ENCODE measurements at regions not wholly inside any gene's neighbourhood (a gene's known extent, or its start where the extent isn't known, plus 50 kb on each side); places are given as distances from the start of the nearest gene placed in this dataset.

DNA sequence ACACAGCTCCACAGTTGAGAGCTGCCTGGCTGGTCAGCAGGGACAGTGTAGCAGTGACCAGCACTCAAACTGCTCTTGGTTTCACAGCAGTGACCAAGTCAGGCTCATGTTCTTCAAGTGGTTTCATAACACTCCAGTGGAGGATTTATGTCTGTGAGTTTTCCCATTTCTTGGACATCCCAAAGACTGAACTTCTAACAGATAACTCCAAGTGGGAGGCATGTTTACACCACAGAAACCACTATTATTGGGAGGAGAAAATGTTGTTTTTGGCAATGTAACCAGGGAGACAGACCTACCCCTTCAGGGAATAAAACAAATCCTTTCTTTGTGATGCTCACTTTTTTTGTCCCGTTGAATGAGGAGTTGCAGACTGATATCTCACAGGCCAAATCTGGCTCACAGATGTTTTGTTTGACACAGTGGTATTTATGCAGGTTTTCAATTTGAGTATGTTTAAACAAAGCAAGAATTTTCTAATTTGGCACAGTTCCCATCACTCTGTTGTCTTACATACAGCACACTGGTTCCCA lies 141.5 kb downstream of the RMI1 start:
- no peaks in the 10 kb centered on the region for H3K4me1 ChIP-seq (ENCODE audit: insufficient read depth)
- Mint-ChIP-seq H3K27ac (no peak overlapping the region), H3K27me3 (ENCODE audit: insufficient read depth, low read depth, poor library complexity) (peaks cover 2% of the 10 kb centered on the region), H3K4me3 (no peak overlapping the region), H3K9me3 (no peaks in the 10 kb centered on the region), H3K36me3 (ENCODE audit: low read depth) (no peaks in the 10 kb centered on the region), H3K4me1 (peaks cover 3% of the 10 kb centered on the region; the same call in 1 of the 3 replicates)
- no peaks in the 10 kb centered on the region for H3F3A ChIP-seq (replicated peaks; ENCODE audit: low read depth)
- no peaks in the 10 kb centered on the region; the same call in 1 of the 2 replicates for H3K9me2 ChIP-seq (ENCODE audit: insufficient read depth)
- H3K27ac ChIP-seq (ENCODE audit: low read depth): no peak overlapping the region
- no peak overlapping the region for H3K4me2 ChIP-seq
- H3K79me2 ChIP-seq (replicated peaks; ENCODE audit: insufficient read depth): no peaks in the 10 kb centered on the region
- H3K4me3 ChIP-seq: no peak overlapping the region
- TF ChIP-seq, protein P1, sequence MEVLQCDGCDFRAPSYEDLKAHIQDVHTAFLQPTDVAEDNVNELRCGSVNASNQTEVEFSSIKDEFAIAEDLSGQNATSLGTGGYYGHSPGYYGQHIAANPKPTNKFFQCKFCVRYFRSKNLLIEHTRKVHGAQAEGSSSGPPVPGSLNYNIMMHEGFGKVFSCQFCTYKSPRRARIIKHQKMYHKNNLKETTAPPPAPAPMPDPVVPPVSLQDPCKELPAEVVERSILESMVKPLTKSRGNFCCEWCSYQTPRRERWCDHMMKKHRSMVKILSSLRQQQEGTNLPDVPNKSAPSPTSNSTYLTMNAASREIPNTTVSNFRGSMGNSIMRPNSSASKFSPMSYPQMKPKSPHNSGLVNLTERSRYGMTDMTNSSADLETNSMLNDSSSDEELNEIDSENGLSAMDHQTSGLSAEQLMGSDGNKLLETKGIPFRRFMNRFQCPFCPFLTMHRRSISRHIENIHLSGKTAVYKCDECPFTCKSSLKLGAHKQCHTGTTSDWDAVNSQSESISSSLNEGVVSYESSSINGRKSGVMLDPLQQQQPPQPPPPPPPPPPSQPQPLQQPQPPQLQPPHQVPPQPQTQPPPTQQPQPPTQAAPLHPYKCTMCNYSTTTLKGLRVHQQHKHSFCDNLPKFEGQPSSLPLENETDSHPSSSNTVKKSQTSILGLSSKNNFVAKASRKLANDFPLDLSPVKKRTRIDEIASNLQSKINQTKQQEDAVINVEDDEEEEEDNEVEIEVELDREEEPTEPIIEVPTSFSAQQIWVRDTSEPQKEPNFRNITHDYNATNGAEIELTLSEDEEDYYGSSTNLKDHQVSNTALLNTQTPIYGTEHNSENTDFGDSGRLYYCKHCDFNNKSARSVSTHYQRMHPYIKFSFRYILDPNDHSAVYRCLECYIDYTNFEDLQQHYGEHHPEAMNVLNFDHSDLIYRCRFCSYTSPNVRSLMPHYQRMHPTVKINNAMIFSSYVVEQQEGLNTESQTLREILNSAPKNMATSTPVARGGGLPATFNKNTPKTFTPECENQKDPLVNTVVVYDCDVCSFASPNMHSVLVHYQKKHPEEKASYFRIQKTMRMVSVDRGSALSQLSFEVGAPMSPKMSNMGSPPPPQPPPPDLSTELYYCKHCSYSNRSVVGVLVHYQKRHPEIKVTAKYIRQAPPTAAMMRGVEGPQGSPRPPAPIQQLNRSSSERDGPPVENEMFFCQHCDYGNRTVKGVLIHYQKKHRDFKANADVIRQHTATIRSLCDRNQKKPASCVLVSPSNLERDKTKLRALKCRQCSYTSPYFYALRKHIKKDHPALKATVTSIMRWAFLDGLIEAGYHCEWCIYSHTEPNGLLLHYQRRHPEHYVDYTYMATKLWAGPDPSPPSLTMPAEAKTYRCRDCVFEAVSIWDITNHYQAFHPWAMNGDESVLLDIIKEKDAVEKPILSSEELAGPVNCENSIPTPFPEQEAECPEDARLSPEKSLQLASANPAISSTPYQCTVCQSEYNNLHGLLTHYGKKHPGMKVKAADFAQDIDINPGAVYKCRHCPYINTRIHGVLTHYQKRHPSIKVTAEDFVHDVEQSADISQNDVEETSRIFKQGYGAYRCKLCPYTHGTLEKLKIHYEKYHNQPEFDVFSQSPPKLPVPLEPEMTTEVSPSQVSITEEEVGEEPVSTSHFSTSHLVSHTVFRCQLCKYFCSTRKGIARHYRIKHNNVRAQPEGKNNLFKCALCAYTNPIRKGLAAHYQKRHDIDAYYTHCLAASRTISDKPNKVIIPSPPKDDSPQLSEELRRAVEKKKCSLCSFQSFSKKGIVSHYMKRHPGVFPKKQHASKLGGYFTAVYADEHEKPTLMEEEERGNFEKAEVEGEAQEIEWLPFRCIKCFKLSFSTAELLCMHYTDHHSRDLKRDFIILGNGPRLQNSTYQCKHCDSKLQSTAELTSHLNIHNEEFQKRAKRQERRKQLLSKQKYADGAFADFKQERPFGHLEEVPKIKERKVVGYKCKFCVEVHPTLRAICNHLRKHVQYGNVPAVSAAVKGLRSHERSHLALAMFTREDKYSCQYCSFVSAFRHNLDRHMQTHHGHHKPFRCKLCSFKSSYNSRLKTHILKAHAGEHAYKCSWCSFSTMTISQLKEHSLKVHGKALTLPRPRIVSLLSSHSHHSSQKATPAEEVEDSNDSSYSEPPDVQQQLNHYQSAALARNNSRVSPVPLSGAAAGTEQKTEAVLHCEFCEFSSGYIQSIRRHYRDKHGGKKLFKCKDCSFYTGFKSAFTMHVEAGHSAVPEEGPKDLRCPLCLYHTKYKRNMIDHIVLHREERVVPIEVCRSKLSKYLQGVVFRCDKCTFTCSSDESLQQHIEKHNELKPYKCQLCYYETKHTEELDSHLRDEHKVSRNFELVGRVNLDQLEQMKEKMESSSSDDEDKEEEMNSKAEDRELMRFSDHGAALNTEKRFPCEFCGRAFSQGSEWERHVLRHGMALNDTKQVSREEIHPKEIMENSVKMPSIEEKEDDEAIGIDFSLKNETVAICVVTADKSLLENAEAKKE (CRISPR knock-in tag; IDR thresholded peaks at IDR 0.05): no peak
- no peak for TF ChIP-seq CREB1 (CRISPR knock-in tag; IDR thresholded peaks at IDR 0.05; ENCODE audit: low read depth)
- TF ChIP-seq, protein P2, sequence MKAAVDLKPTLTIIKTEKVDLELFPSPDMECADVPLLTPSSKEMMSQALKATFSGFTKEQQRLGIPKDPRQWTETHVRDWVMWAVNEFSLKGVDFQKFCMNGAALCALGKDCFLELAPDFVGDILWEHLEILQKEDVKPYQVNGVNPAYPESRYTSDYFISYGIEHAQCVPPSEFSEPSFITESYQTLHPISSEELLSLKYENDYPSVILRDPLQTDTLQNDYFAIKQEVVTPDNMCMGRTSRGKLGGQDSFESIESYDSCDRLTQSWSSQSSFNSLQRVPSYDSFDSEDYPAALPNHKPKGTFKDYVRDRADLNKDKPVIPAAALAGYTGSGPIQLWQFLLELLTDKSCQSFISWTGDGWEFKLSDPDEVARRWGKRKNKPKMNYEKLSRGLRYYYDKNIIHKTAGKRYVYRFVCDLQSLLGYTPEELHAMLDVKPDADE (IDR thresholded peaks at IDR 0.05): no peak
- TF ChIP-seq, protein P3, sequence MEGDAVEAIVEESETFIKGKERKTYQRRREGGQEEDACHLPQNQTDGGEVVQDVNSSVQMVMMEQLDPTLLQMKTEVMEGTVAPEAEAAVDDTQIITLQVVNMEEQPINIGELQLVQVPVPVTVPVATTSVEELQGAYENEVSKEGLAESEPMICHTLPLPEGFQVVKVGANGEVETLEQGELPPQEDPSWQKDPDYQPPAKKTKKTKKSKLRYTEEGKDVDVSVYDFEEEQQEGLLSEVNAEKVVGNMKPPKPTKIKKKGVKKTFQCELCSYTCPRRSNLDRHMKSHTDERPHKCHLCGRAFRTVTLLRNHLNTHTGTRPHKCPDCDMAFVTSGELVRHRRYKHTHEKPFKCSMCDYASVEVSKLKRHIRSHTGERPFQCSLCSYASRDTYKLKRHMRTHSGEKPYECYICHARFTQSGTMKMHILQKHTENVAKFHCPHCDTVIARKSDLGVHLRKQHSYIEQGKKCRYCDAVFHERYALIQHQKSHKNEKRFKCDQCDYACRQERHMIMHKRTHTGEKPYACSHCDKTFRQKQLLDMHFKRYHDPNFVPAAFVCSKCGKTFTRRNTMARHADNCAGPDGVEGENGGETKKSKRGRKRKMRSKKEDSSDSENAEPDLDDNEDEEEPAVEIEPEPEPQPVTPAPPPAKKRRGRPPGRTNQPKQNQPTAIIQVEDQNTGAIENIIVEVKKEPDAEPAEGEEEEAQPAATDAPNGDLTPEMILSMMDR (conservative IDR thresholded peaks at IDR 0.05; ENCODE audit: low read depth in 2 of 2): no peak
- TF ChIP-seq NANOG (IDR thresholded peaks at IDR 0.05; ENCODE audit: borderline replicate concordance): no peak
- TF ChIP-seq ZNF114 (CRISPR knock-in tag; IDR thresholded peaks at IDR 0.05): no peak
- no peak for TF ChIP-seq EZH2phosphoT487 (IDR thresholded peaks at IDR 0.05; ENCODE audit: unreplicated experiment)
- TF ChIP-seq, protein P4, sequence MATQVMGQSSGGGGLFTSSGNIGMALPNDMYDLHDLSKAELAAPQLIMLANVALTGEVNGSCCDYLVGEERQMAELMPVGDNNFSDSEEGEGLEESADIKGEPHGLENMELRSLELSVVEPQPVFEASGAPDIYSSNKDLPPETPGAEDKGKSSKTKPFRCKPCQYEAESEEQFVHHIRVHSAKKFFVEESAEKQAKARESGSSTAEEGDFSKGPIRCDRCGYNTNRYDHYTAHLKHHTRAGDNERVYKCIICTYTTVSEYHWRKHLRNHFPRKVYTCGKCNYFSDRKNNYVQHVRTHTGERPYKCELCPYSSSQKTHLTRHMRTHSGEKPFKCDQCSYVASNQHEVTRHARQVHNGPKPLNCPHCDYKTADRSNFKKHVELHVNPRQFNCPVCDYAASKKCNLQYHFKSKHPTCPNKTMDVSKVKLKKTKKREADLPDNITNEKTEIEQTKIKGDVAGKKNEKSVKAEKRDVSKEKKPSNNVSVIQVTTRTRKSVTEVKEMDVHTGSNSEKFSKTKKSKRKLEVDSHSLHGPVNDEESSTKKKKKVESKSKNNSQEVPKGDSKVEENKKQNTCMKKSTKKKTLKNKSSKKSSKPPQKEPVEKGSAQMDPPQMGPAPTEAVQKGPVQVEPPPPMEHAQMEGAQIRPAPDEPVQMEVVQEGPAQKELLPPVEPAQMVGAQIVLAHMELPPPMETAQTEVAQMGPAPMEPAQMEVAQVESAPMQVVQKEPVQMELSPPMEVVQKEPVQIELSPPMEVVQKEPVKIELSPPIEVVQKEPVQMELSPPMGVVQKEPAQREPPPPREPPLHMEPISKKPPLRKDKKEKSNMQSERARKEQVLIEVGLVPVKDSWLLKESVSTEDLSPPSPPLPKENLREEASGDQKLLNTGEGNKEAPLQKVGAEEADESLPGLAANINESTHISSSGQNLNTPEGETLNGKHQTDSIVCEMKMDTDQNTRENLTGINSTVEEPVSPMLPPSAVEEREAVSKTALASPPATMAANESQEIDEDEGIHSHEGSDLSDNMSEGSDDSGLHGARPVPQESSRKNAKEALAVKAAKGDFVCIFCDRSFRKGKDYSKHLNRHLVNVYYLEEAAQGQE (IDR thresholded peaks at IDR 0.05; ENCODE audit: unreplicated experiment): no peak
- no peak for TF ChIP-seq JUNB (IDR thresholded peaks at IDR 0.05; ENCODE audit: unreplicated experiment)
- TF ChIP-seq ZNF331 (CRISPR knock-in tag; IDR thresholded peaks at IDR 0.05; ENCODE audit: low read depth): no peak
- no peak for TF ChIP-seq POLR2AphosphoS5 (IDR thresholded peaks at IDR 0.05; ENCODE audit: low read depth)
- no peak for ATAC-seq
- no peak overlapping the region for H2AFZ ChIP-seq
- DNase-seq (ENCODE audit: low spot score): no peak
- H3K27me3 ChIP-seq (ENCODE audit: insufficient read depth): no peaks in the 10 kb centered on the region
- H3K36me3 ChIP-seq (ENCODE audit: insufficient read depth): no peaks in the 10 kb centered on the region
- no peaks in the 10 kb centered on the region for H4K20me1 ChIP-seq (replicated peaks; ENCODE audit: insufficient read depth)

Data from GM23338 (cell line).